ENCODE measurements at regions not wholly inside any gene's neighbourhood (a gene's known extent, or its start where the extent isn't known, plus 50 kb on each side); places are given as distances from the start of the nearest gene placed in this dataset.

- no peak overlapping the region for H3K4me3 ChIP-seq (ENCODE audit: low read length)
- no peak overlapping the region for H3K27ac ChIP-seq (ENCODE audit: low read depth, low read length)
- no peaks in the 10 kb centered on the region for H3K9me2 ChIP-seq (replicated peaks; ENCODE audit: control insufficient read depth, low read length)
- no peak for TF ChIP-seq EZH2phosphoT487 (IDR thresholded peaks at IDR 0.05; ENCODE audit: borderline replicate concordance, low read length)
- TF ChIP-seq CTCF (IDR thresholded peaks at IDR 0.05; ENCODE audit: low read depth, low read length, poor library complexity, severe bottlenecking), result no peak
- no peaks in the 10 kb centered on the region for H3F3A ChIP-seq (ENCODE audit: control insufficient read depth, insufficient read depth)
- H4K20me1 ChIP-seq (ENCODE audit: control insufficient read depth, insufficient read depth, low read depth, low read length), result no peaks in the 10 kb centered on the region
- no peaks in the 10 kb centered on the region for H3K27me3 ChIP-seq (ENCODE audit: control insufficient read depth, low read length)
- H3K9me3 ChIP-seq (ENCODE audit: control insufficient read depth, insufficient read depth, low read length), result no peaks in the 10 kb centered on the region
- no peak overlapping the region for H3K4me2 ChIP-seq (ENCODE audit: low read length)
- no peaks in the 10 kb centered on the region for H3K4me1 ChIP-seq (ENCODE audit: control insufficient read depth, low read length)
- no peaks in the 10 kb centered on the region for H3K36me3 ChIP-seq (ENCODE audit: control insufficient read depth, low read length)
- no peaks in the 10 kb centered on the region for H3K79me2 ChIP-seq (ENCODE audit: control insufficient read depth, low read length)
Measured at GRCh38 chr1:119226913-119227312, 86.5 kb upstream of the WARS2 start.

- Histone ChIP-seq H3K9me3 (ENCODE audit: control insufficient read depth, insufficient read depth, low read length) (no peaks in the 10 kb centered on the region), H3K4me1 (ENCODE audit: control insufficient read depth, low read length) (no peaks in the 10 kb centered on the region), H3K27me3 (ENCODE audit: control insufficient read depth, low read length) (no peaks in the 10 kb centered on the region), H3K4me2 (ENCODE audit: low read length) (no peak overlapping the region), H3K36me3 (ENCODE audit: control insufficient read depth, low read length) (no peaks in the 10 kb centered on the region), H3K79me2 (ENCODE audit: control insufficient read depth, low read length) (no peaks in the 10 kb centered on the region), H3F3A (ENCODE audit: control insufficient read depth, insufficient read depth) (no peaks in the 10 kb centered on the region), H4K20me1 (ENCODE audit: control insufficient read depth, insufficient read depth, low read depth, low read length) (no peaks in the 10 kb centered on the region), H3K4me3 (ENCODE audit: low read length) (no peak overlapping the region), H3K9me2 (replicated peaks; ENCODE audit: control insufficient read depth, low read length) (no peaks in the 10 kb centered on the region), H3K27ac (ENCODE audit: low read depth, low read length) (no peak overlapping the region)
- TF ChIP-seq CTCF (IDR thresholded peaks at IDR 0.05; ENCODE audit: low read depth, low read length, poor library complexity, severe bottlenecking) (no peak), EZH2phosphoT487 (IDR thresholded peaks at IDR 0.05; ENCODE audit: borderline replicate concordance, low read length) (no peak)
Measured at GRCh38 chr1:119227456-119227855, 87.0 kb upstream of the WARS2 start.

- H3K9me2 ChIP-seq (replicated peaks; ENCODE audit: control insufficient read depth, low read length), result no peaks in the 10 kb centered on the region
- no peaks in the 10 kb centered on the region for H3K79me2 ChIP-seq (ENCODE audit: control insufficient read depth, low read length)
- no peaks in the 10 kb centered on the region for H3K9me3 ChIP-seq (ENCODE audit: control insufficient read depth, insufficient read depth, low read length)
- H3K27me3 ChIP-seq (ENCODE audit: control insufficient read depth, low read length), result no peaks in the 10 kb centered on the region
- TF ChIP-seq CTCF (IDR thresholded peaks at IDR 0.05; ENCODE audit: low read depth, low read length, poor library complexity, severe bottlenecking) (no peak), EZH2phosphoT487 (IDR thresholded peaks at IDR 0.05; ENCODE audit: borderline replicate concordance, low read length) (no peak)
- no peaks in the 10 kb centered on the region for H4K20me1 ChIP-seq (ENCODE audit: control insufficient read depth, insufficient read depth, low read depth, low read length)
- H3F3A ChIP-seq (ENCODE audit: control insufficient read depth, insufficient read depth), result no peaks in the 10 kb centered on the region
- no peak overlapping the region for H3K27ac ChIP-seq (ENCODE audit: low read depth, low read length)
- H3K4me1 ChIP-seq (ENCODE audit: control insufficient read depth, low read length), result no peaks in the 10 kb centered on the region
- H3K36me3 ChIP-seq (ENCODE audit: control insufficient read depth, low read length), result no peaks in the 10 kb centered on the region
- H3K4me2 ChIP-seq (ENCODE audit: low read length), result no peak overlapping the region
- H3K4me3 ChIP-seq (ENCODE audit: low read length), result no peak overlapping the region
Measured at GRCh38 chr1:119228335-119229080, 88.1 kb upstream of the WARS2 start.

Measured in DOHH2 (cell line).